HCT116 (cell line): ENCODE measurements at regions not wholly inside any gene's neighbourhood (a gene's known extent, or its start where the extent isn't known, plus 50 kb on each side); places are given as distances from the start of the nearest gene placed in this dataset.

Experiments
- CTCF ChIP-seq, 3 experiments: fragments of 200-600 bp in 1 of 3; sonication (generic) in 1 of 3; IDR thresholded peaks in 2 of 3; conservative IDR thresholded peaks in 1 of 3; 2 replicates each; pipeline ENCODE4 v1.5.1; 2012 to 2017; ENCODE audit warnings: low read depth in 2 of 3, low read length in 2 of 3, antibody characterized with exemption in 1 of 3, borderline replicate concordance in 1 of 3, control low read depth in 1 of 3, mild to moderate bottlenecking in 1 of 3, mixed read lengths in 1 of 3, mixed run types in 1 of 3, moderate library complexity in 1 of 3; ENCODE audit not compliant: insufficient read depth in 1 of 3
- EZH2 ChIP-seq: fragments of 200-600 bp; sonication (generic); IDR thresholded peaks from 2 replicates; pipeline ENCODE4 v1.6.1; 2017; ENCODE audit warnings: antibody characterized with exemption, mixed run types
- FOSL1 ChIP-seq: IDR thresholded peaks from 2 replicates; pipeline ENCODE4 v1.6.1; 2012; ENCODE audit warnings: low read depth
- MAX ChIP-seq: IDR thresholded peaks from 2 replicates; pipeline ENCODE4 v1.6.1; 2012
- POLR2A ChIP-seq: IDR thresholded peaks from 2 replicates; pipeline ENCODE4 v1.7.0; 2011; ENCODE audit warnings: borderline replicate concordance; ENCODE audit not compliant: insufficient read depth, insufficient read length; ENCODE audit errors: extremely low read depth
- SIN3A ChIP-seq: IDR thresholded peaks from 2 replicates; pipeline ENCODE4 v1.6.1; 2012; ENCODE audit warnings: low read depth
- ZFX ChIP-seq: fragments of 450-650 bp; IDR thresholded peaks from 2 replicates; pipeline ENCODE4 v1.6.1; 2017
- ZNF274 ChIP-seq: fragments of 200-500 bp; sonication (Bioruptor generic); IDR thresholded peaks from 2 replicates; pipeline ENCODE4 v1.6.1; 2014; ENCODE audit warnings: mild to moderate bottlenecking, low read depth, low read length, inconsistent platforms

GRCh38 chr3:69646287-69647067 is 92.8 kb upstream of the MITF start:
- TF ChIP-seq CTCF (IDR thresholded peaks at IDR 0.05 in 2 of 3, conservative IDR thresholded peaks at IDR 0.05 in 1 of 3; ENCODE audit: borderline replicate concordance in 1 of 3, insufficient read depth in 1 of 3, low read depth in 2 of 3, low read length in 2 of 3) (no peak), POLR2A (no peak), ZFX (no peak), SIN3A (no peak), EZH2 (no peak), MAX (no peak), FOSL1 (no peak), ZNF274 (no peak)
